ENCODE measurements at regions not wholly inside any gene's neighbourhood (a gene's known extent, or its start where the extent isn't known, plus 50 kb on each side); places are given as distances from the start of the nearest gene placed in this dataset.
A peak's percentile ranks its signal among the peaks of the same experiment; 100 is the strongest.

GRCh38 chr22:44399906-44400762 lies 87.4 kb upstream of the SHISAL1 start:
- DNase-seq (ENCODE audit: insufficient read length) (no peak), FAIRE-seq (no peak)
- TF ChIP-seq POLR2AphosphoS5 (IDR thresholded peaks at IDR 0.05; ENCODE audit: low read depth, low read length): no peak
- no peak for TF ChIP-seq POLR2A (IDR thresholded peaks at IDR 0.05; ENCODE audit: low read depth, low read length)
- no peak for TF ChIP-seq TAF1 (IDR thresholded peaks at IDR 0.05; ENCODE audit: borderline replicate concordance, low read depth, low read length)

- peak; percentile 5 for DNase-seq (ENCODE audit: insufficient read length)
- FAIRE-seq: no peak
- no peak for TF ChIP-seq TAF1 (IDR thresholded peaks at IDR 0.05; ENCODE audit: borderline replicate concordance, low read depth, low read length)
- no peak for TF ChIP-seq POLR2A (IDR thresholded peaks at IDR 0.05; ENCODE audit: low read depth, low read length)
- TF ChIP-seq POLR2AphosphoS5 (IDR thresholded peaks at IDR 0.05; ENCODE audit: low read depth, low read length): no peak
Observed at GRCh38 chr22:44398856-44399837, 86.4 kb upstream of the SHISAL1 start.

- FAIRE-seq (no peak), DNase-seq (ENCODE audit: insufficient read length) (peak; percentile 3)
- TF ChIP-seq POLR2AphosphoS5 (IDR thresholded peaks at IDR 0.05; ENCODE audit: low read depth, low read length): no peak
Observed at GRCh38 chr22:44396727-44397722, 84.3 kb upstream of the SHISAL1 start.

- FAIRE-seq: no peak
Observed at GRCh38 chr22:44396021-44396726, 83.4 kb upstream of the SHISAL1 start.

GRCh38 chr22:44395118-44396005 lies 82.6 kb upstream of the SHISAL1 start:
- FAIRE-seq: no peak
- no peak for TF ChIP-seq POLR2AphosphoS5 (IDR thresholded peaks at IDR 0.05; ENCODE audit: low read depth, low read length)
- no peak for TF ChIP-seq TAF1 (IDR thresholded peaks at IDR 0.05; ENCODE audit: borderline replicate concordance, low read depth, low read length)
- TF ChIP-seq POLR2A (IDR thresholded peaks at IDR 0.05; ENCODE audit: low read depth, low read length): no peak
- no peak for DNase-seq (ENCODE audit: insufficient read length)

More at GRCh38 chr22:44396021-44396726, 83.4 kb upstream of the SHISAL1 start:
- TF ChIP-seq POLR2AphosphoS5 (IDR thresholded peaks at IDR 0.05; ENCODE audit: low read depth, low read length): no peak
- no peak for TF ChIP-seq POLR2A (IDR thresholded peaks at IDR 0.05; ENCODE audit: low read depth, low read length)
- TF ChIP-seq TAF1 (IDR thresholded peaks at IDR 0.05; ENCODE audit: borderline replicate concordance, low read depth, low read length): no peak
- no peak for DNase-seq (ENCODE audit: insufficient read length)

- no peak for TF ChIP-seq TAF1 (IDR thresholded peaks at IDR 0.05; ENCODE audit: borderline replicate concordance, low read depth, low read length)
- no peak for TF ChIP-seq POLR2A (IDR thresholded peaks at IDR 0.05; ENCODE audit: low read depth, low read length)
- no peak for TF ChIP-seq POLR2AphosphoS5 (IDR thresholded peaks at IDR 0.05; ENCODE audit: low read depth, low read length)
- FAIRE-seq (no peak), DNase-seq (ENCODE audit: insufficient read length) (no peak)
Observed at GRCh38 chr22:44394246-44395117, 81.7 kb upstream of the SHISAL1 start.

- DNase-seq (ENCODE audit: insufficient read length) (no peak), FAIRE-seq (no peak)
- TF ChIP-seq POLR2A (IDR thresholded peaks at IDR 0.05; ENCODE audit: low read depth, low read length): no peak
- TF ChIP-seq POLR2AphosphoS5 (IDR thresholded peaks at IDR 0.05; ENCODE audit: low read depth, low read length): no peak
- no peak for TF ChIP-seq TAF1 (IDR thresholded peaks at IDR 0.05; ENCODE audit: borderline replicate concordance, low read depth, low read length)
Observed at GRCh38 chr22:44393066-44393465, 80.3 kb upstream of the SHISAL1 start.

- TF ChIP-seq POLR2AphosphoS5 (IDR thresholded peaks at IDR 0.05; ENCODE audit: low read depth, low read length): no peak
- no peak for TF ChIP-seq TAF1 (IDR thresholded peaks at IDR 0.05; ENCODE audit: borderline replicate concordance, low read depth, low read length)
- no peak for TF ChIP-seq POLR2A (IDR thresholded peaks at IDR 0.05; ENCODE audit: low read depth, low read length)
- FAIRE-seq (no peak), DNase-seq (ENCODE audit: insufficient read length) (no peak)
Observed at GRCh38 chr22:44392446-44392921, 79.7 kb upstream of the SHISAL1 start.

Data from GM12892 (cell line).